Stimulated activated naive CD4-positive, alpha-beta T cell treated with Interleukin-2 at 50 U/mL for 16 hours (primary cell): ENCODE measurements at regions not wholly inside any gene's neighbourhood (a gene's known extent, or its start where the extent isn't known, plus 50 kb on each side); places are given as distances from the start of the nearest gene placed in this dataset.
A peak's percentile ranks its signal among the peaks of the same experiment; 100 is the strongest.

Experiments used
- DNase-seq: peaks from one replicate; lab custom pipeline; 2025; lab: John Stamatoyannopoulos, UW

DNA sequence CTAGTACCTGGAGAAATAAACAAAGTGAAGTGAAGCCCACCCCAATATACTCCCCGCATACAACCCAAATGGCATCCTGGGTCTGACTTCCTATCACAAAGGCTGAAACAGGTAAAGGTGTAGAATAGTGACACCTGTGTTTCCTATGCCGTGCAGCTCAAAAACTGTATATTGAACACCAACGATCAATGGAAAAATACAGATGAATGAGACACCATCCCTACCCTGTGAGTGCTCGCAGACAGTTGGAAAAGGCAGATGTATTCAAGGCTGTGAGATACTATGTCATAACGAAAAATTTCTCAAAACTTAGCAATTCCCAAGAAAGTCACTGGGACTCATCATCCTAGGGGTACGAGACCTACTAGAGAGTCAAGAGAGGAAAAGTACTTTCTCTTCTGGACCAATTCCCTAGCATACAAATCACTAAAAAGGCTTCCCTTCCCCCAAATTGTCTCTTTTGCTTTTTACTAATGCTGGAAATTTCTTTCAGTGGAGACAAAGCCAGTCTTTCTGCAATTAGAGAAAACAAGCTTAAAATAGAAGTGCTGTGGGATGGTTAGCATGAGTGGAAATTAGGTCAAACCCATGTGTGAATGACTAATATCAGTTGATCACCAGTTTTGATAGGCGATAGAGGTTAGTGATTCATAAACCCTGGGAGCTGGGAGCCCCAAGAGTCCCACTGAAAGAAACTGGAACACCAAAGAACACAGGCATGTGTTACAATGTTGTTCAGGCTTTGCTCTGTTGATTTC, 249.7 kb downstream of the SPTSSA start:
- DNase-seq: no peak

DNA sequence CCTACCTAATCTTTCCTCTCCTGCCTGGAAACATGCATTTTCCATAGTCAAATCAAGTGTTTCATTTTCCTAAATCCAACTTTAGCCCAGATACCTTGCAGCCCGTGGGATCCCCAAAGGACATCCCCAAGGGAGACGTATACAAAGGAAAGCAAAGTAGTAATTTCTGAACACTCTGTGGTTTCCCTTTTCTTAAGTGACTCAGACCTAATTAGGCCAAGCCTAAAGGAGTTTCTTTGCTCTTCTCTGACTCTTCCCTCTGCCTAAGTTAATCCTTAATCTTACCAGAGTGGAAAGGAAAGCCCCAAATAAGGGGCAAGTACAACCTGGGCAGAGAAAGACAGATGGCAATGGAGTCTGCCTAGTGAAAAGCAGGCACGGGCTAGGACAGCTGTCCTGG, 250.3 kb downstream of the SPTSSA start:
- no peak for DNase-seq

DNA sequence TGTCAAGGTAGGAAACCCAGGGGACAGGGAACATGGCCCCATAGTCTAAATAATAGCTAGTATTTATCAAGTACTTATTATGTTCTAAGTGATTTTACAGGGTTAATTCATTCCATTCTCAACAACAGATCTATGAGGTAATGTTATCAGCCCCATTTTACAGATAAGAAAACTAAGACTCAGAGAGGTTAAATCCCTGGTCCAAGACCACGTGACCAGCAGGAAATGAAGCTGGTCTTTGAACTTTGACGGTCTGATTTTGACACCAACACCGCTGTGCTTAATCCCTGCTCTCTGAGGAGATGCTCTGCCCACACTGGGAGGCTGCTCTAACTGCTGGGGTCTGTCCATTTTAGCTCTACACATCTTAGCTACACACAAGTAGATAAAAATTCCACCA, 253.5 kb downstream of the SPTSSA start:
- no peak for DNase-seq

DNA sequence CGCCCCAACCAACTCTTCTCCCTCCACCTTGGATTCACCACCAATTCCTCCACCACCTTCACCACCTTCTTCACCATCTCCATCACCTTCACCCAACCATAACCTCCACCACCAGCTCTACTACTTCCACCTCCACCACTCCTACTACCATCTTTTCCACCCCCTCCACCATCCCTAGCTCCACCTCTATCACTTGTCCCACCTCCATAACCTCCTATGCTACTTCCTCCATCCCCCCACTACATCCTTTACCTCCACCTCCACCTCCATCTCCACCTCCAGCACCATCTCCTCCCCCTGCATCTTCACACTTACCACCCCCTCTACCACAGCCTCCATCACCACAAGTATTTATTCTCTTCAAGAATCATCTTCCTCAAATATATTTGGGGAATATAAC, 254.9 kb upstream of the EGLN3 start:
- no peak for DNase-seq

DNA sequence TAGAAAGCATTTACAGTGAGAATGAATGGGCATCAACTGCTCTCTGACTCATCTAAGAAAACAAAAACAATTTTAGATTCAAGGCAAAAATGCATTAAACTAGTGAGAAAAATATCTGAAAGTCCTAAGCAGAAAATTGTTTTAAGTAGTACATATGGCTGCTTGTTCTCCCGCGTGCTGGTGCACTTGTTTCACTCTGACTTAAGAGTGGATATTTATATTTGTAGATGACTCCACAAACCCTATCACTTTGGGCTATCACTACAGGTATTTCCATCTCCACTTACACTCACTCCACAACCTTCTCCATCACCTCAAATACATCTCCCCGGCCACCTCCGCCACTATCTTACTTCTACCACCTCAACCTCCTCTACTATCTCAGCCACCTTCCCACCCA, 253.9 kb upstream of the EGLN3 start:
- no peak for DNase-seq

DNA sequence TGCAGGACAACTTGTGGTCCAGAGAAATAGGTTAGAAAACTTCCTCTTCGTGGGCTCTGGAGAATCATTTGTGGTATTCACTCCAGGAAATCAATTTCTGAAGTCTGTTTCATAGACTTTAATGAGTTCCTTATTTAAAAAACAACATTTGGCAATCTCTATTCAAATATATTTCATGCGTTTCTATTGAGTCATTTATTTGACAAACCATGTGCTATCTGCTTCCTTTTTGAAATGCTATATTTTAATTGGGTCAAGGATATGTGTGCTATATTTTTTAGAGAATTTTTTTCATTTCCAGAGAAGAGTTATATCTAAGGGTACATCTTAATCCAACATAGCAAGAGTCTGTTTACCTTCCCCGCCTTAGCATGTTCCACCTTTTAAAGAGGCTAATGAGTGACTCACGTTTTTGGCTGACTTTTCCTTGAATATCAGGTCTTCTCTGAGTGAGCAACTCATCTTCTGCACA, 252.4 kb upstream of the EGLN3 start:
- no peak for DNase-seq

DNA sequence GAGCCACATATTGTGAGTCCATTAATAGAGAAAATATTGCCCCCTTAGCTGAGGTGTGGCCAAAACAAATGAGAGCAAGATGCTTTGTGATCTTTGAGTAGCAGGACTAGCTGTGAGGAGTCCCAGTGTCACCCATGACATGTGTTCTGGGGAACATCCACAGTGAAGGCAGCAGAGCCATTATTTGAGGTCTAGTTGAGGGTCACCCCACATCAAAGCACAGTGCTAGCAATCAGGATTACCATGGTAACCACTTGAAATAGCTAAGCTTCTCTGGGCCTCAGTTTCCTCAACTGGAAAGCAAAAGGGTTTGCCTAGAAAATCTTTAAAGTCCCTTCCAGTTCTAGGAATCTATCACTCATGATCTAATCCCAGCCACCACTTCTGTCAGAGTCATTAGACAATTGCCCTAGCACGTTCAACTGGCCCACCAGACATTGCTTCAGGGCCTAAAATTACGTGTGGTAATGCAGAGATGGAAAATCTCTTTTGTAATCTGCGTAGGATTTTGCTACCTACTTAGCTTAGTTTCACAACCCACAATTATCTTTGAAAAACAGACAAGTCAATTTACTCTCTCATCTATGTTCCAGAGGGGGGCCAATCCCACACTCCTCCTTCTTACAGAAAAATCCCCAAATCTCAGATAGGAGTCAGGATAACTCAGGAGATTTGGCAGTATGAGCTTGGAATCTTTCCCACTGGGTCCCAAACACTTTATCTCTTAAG, 251.2 kb upstream of the EGLN3 start:
- peak; percentile 3 for DNase-seq

DNA sequence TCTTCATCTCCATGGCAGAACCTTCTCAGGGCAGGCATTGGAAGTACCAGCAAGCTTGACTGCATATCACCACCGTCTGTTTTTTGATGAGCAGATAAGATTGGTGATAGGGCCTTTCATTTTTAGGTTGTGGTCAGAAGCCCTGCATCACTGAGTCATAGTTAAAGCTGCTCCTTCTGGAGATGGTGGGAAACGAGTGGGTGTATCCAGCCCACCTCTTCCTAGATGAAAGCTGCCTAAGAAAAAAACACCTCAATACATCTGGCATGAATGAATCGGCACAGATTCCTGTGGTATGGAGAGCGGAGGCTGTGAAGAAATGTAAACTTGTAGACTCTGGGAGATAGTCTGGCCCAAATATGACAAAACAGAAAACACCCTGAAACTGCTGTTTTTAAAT, 248.7 kb upstream of the EGLN3 start:
- DNase-seq: peak; percentile 47

DNA sequence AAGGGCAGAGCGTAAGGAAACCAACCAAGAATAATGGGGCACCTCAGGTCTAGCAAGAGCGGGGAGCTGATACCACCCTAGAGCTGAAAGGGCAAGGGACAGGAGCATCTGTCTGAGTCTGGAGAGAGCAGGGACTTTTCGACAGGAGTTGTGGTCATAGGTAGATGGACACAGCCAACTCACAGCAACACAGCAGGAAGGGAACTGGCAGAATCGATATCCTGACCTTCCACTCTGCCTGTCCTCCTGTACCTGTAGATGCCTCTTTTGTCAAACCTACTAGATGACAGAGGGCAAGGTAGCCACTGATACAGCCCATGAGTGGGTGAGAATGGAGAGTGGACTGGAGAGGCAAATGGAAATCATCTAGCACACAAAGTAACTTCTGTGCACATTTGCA, 247.2 kb upstream of the EGLN3 start:
- no peak for DNase-seq

DNA sequence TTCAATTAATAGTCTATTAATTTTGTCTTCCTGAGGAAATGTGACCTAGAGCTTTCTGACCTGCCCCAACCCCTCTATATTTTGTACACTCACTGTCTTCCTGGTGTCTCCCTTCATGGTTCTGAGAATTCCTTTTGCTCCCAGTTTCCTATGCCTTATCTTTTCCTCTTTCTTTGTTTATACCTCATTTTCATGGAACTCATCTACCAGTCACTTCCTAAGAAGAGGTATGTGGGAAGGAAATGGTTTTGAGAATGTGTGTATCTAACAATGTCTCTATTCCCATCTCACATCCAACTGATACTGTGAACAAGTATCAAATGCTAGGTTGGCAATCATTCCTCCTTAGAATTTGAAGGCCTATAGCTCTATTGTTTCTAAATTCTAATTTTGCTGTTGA, 245.1 kb upstream of the EGLN3 start:
- no peak for DNase-seq

DNA sequence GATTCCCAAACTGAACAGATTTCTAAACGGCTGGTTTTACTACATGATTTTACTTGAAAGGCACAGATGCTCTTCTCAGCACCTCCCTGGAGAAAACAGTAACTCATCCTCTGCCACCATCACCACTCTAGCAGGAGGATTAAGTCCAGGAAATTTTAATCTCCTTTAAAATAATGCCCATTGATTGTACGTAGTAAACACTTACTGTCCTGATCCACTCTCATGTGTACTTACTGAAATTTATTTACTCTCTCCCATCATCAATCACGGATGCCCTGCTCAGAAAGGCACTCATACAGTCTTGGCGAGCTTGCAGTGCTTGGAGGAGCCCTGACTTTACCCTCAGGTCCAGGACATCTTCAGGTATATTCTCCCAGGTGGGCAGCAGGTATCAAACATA, 239.8 kb upstream of the EGLN3 start:
- DNase-seq: no peak

DNA sequence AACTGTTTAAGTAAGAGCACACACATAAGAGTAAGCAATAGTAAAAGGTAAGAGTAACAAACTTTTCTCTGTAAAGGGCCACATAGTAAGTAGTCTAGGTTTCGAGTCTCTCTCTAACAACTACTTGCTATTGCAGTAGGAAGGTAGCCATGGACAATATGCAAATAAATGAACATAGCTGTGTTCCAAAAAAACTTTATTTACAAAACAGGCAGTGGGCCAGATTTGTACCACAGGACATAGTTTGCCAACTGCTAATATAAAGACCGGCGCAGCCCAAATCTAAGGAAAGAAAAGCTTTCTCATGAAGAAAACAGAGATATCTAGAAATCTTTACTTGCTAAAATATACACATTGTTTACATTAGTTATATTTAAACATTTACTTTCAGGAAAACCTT, 239.0 kb upstream of the EGLN3 start:
- no peak for DNase-seq

DNA sequence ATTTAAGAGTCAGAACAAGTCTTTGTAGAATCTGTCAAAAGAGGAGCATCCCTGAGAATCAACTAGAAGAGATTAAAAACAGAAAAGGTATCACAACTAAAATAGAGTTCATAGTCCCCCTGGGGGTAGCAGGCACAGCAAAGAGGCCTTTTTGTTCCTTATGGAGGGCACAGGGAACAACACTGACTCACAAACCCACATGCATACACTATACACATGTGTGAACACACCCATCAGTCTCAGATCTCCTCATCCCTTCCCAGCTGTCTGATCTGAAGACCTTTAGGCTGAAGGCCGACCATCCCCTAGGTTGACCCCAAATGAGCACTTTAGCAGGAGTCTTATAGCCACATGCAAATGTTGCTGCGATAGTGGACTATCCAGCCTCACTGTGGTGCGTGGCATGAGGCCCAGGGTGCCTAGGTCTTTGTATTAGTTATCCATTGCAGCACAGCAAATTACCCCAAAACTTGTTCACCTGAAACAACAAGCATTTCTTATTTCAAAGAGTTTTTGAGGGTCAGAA, 236.7 kb upstream of the EGLN3 start:
- no peak for DNase-seq

DNA sequence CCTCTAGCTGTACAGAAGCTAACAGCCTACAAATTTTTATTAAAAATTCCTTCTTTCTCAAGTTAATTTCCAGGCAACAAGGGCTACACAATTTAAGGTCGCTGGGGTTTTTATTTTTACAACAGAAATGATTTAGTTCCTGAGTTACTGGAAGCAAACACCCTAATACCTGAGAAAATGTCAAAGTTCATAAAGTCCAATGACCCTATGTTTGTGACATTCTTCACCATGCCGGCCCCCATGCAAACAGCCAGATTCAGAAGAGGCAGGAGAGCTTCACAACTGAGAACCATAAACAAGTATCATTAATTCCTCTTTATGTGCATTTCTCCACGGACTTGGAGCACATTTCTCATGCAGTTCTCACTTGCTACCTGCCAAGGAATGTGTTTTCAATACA, 236.2 kb upstream of the EGLN3 start:
- DNase-seq: no peak

DNA sequence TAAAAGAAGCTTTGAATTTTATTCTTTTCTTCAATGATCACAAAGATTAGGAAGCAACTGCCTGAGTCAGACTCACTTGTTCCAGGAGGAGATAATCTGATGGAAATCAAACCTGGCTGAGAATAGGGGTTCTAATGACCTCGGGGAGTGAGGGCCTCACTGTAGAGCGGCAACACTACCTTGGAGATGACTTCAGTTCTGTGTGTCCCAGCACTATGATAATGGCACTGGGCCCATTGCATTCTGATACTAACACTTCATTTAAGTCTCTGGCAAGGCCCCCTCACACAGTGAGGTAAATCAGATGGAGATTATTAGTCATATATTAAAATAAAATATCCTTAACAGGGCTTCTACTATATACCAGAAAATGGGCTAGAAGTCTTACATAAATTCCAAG, 233.3 kb upstream of the EGLN3 start:
- no peak for DNase-seq

DNA sequence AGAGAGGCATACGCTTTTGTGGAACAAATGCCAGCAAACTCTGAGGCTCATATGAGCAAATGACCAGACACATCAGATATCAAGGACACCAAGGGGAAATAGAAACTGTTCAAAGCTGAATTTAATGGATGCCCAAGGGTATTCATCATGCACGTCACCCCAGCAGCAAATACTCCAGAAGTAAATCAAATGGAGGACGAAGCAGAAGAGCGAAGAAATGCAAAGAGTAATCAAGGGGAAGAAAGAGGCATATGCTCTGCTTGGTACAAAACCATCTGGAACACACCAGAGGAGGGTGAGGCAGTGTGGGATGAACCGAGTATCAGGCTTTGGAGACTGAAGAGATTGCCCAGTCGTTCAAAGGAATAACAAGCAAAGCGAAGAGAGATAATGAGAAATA, 232.6 kb upstream of the EGLN3 start:
- no peak for DNase-seq

DNA sequence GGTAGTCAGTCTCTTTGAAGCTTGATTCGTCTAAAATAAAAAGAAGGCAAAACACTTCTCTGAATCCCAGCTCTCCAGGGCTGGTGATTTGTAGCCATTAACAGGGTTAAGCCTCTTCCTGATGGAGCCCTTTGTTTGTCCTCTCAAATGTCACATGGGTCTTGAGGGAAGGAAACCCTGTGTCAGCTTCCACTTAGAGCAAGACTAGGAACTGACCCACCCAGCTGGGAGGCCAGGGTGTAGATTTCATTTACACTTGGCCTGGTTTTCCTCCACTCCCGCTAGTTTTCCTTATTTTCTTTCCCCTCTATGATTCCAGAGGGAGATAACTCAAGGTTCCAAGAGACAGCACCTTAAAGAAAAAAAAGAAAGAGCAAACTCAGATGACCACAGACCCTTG, 230.5 kb upstream of the EGLN3 start:
- DNase-seq: no peak

DNA sequence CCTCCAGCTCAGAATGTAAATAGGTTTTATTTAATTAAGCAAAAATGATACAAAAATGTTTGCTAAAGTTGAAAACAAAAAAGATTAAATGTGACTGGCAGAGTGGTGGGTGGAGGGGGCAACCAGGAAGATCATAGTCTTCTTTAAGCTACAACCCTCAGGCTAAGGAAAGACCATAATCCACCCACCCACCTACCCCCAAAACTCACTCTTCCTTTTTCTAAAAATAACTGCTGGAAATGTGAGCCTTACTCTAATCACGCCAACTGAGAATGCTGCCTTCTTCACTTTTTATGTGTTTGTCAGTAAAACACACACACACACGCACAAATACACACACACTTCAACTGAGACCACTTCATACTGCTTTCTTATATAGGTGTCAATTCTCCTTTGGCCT, 230.0 kb upstream of the EGLN3 start:
- DNase-seq: no peak

DNA sequence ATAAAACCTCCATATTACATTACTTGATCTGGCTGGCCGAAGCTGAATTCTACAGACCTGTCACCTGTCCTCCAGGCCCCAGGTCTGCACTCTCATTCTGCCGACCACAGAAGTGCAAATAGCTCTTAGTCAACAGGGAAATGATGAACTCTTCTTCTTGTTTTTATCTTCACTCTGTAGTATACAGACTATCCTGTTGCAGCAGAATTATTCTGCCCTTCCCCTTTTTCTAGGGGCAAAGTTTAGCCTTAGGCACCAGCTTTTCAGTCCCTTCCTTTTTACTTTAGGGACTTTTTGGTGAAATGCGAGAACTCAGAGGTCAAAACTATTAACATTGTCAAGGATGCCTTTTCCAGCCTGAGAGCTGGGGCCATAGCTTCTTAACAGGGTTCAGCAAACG, 229.6 kb upstream of the EGLN3 start:
- no peak for DNase-seq

DNA sequence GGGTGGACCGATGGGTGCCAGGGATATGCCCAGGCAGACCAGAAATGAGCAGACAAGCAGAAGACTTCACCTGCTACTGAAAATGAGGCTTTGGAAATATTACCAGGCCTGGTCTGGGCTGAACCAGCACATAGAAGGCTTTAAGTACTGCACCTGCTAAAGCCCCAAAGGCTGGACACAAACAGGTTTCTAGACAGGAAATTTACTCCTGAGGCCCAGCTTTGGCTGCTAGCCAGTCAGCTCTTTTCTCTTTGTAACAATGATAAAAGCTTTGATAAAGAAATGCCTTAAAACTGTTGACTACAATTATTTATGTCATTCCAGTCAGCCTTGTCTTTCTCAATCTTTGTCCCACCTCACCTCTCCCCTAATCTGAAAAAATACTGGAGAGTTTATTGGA, 228.9 kb upstream of the EGLN3 start:
- no peak for DNase-seq

DNA sequence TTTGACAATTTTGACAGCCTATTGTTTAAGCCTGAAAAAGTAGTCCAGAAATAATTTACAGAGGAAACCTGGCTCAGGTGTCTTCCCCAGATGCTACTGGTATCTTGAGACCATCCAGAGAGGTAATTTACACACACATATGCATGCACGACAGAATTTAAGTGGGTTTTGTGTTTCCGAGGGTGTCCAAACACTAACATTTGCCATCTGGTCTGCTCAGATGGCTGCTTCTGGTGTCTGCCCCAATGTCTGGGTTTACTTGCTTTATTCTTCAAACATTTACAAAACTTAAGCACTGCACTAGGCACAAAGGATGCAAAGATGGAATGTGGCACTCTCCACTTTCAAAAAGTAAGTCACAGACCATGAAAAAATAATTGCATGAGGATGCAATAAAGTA, 226.6 kb upstream of the EGLN3 start:
- DNase-seq: no peak

DNA sequence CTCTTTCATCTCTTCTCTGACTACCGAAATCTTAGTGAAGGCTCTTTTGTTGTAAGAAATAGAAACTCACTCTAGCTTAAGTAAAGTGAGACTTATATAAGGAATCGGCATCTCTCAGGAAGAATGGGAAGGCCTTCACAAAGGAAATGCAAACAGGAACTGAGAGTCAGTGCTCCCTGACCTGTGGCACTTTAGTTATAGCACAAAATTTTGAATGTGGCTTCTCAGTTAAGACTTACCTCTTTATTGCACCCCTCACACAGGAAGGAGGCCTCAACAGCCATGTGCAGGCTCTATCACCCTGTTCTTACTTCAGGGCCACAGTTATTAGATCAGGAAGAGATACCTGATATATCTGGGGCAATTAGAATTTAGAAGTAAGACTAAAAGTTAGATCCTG, 224.7 kb upstream of the EGLN3 start:
- DNase-seq: no peak

DNA sequence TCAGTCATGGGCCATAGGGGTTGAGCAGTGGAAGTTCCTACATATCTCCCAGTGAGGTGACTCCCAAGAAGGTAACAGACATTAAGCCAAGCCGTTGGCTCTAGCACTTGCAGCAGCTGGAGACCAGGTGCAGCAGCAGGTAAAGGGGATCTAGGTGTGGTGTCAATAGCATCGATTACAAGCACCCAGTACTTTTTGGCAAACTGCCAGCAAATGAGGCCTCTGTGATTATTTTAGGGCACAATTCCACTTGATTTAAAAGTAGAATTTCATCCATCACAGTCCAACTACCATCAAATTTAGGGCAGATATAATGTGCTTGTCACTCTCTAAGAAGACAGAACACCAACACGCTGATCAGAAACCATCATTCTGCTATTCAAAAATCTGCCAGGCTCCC, 224.1 kb upstream of the EGLN3 start:
- DNase-seq: no peak

DNA sequence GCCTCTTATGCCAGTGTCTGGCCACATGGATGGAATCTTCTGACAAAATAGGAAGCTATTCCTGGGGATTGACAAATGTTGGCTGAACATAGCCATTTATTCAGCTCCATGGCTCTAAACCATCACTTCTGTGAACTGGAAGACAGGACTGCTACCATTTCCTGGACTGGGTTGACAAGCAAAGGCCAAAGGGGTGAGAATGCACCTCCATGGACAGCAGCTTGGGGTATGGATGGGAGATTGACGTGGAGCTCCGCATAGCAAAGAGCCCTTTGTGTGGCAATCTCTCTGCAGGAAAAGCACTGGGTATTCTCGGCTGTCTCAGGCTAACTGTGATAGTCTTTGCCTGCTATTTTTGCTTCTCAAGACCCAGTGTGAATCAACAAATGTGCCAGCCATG, 223.0 kb upstream of the EGLN3 start:
- DNase-seq: no peak
